Prostate gland (tissue), 2 donors: ENCODE measurements at regions not wholly inside any gene's neighbourhood (a gene's known extent, or its start where the extent isn't known, plus 50 kb on each side); places are given as distances from the start of the nearest gene placed in this dataset.

Source experiments
- POLR2A ChIP-seq: fragments of 450-650 bp; IDR thresholded peaks from one replicate; pipeline ENCODE4 v1.6.1; 2016; ENCODE audit warnings: antibody characterized with exemption, mild to moderate bottlenecking
- TF ChIP-seq, protein P1 (sequence below), 4 experiments: fragments of 200-600 bp in 2 of 4; fragments of 450-650 bp in 2 of 4; sonication (generic) in 2 of 4; IDR thresholded peaks; 1 replicate in 3 of 4; 2 replicates in 1 of 4; pipeline ENCODE4 v1.5.1; 2016 to 2019; ENCODE audit warnings: antibody characterized with exemption in 4 of 4, mild to moderate bottlenecking in 2 of 4, moderate library complexity in 2 of 4

GRCh38 chr9:126070058-126070655 is 256.5 kb upstream of the MVB12B start:
- no peak for TF ChIP-seq POLR2A
- TF ChIP-seq, protein P1, sequence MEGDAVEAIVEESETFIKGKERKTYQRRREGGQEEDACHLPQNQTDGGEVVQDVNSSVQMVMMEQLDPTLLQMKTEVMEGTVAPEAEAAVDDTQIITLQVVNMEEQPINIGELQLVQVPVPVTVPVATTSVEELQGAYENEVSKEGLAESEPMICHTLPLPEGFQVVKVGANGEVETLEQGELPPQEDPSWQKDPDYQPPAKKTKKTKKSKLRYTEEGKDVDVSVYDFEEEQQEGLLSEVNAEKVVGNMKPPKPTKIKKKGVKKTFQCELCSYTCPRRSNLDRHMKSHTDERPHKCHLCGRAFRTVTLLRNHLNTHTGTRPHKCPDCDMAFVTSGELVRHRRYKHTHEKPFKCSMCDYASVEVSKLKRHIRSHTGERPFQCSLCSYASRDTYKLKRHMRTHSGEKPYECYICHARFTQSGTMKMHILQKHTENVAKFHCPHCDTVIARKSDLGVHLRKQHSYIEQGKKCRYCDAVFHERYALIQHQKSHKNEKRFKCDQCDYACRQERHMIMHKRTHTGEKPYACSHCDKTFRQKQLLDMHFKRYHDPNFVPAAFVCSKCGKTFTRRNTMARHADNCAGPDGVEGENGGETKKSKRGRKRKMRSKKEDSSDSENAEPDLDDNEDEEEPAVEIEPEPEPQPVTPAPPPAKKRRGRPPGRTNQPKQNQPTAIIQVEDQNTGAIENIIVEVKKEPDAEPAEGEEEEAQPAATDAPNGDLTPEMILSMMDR (IDR thresholded peaks at IDR 0.05) = no peak
